Right renal pelvis (tissue), 4 donors: ENCODE measurements at regions not wholly inside any gene's neighbourhood (a gene's known extent, or its start where the extent isn't known, plus 50 kb on each side); places are given as distances from the start of the nearest gene placed in this dataset.
"Not testable (repeated sequence)": the region's sequence is repeated elsewhere in the genome, so short reads cannot be mapped to it uniquely, and the experiment has no call there.

Source experiments
- DNase-seq, 4 donors: peaks; one replicate each; pipeline ENCODE4 v3.0.0-alpha.2; 2013; ENCODE audit warnings: low read depth in 4 of 4, low spot score in 3 of 4, missing footprints in 1 of 4

GRCh38 chr9:85487872-85488271, 253.9 kb downstream of the AGTPBP1 start:
- DNase-seq, result no peak

GRCh38 chr9:85484235-85484634, 257.5 kb downstream of the AGTPBP1 start:
- no peak for DNase-seq

GRCh38 chr9:85483208-85483607, 258.5 kb downstream of the AGTPBP1 start:
- DNase-seq, result peak in 3 of 4 donors; percentile 1 to 12 (median 3)

- no peak for DNase-seq
Observed at GRCh38 chr9:85479305-85479704, 262.4 kb downstream of the AGTPBP1 start.

GRCh38 chr9:85478847-85479246, 262.9 kb downstream of the AGTPBP1 start:
- DNase-seq, result no peak

- not testable (repeated sequence) for DNase-seq
Observed at GRCh38 chr9:85474896-85475295, 266.9 kb downstream of the AGTPBP1 start.

GRCh38 chr9:85471791-85472190, 270.0 kb downstream of the AGTPBP1 start:
- DNase-seq, result no peak

- DNase-seq, result no peak
Observed at GRCh38 chr9:85469041-85469440, 272.7 kb downstream of the AGTPBP1 start.

- no peak for DNase-seq
Observed at GRCh38 chr9:85466834-85467233, 274.9 kb downstream of the AGTPBP1 start.

- not testable (repeated sequence) for DNase-seq
Observed at GRCh38 chr9:85458114-85458864, 283.5 kb downstream of the AGTPBP1 start.

GRCh38 chr9:85453850-85454249, 287.9 kb downstream of the AGTPBP1 start:
- DNase-seq, result no peak

GRCh38 chr9:85452841-85453240, 288.9 kb downstream of the AGTPBP1 start:
- DNase-seq, result no peak

- DNase-seq, result no peak
Observed at GRCh38 chr9:85451680-85452079, 290.1 kb downstream of the AGTPBP1 start.

GRCh38 chr9:85445887-85446286, 295.9 kb downstream of the AGTPBP1 start:
- DNase-seq, result no peak

GRCh38 chr9:85444243-85444642, 297.5 kb downstream of the AGTPBP1 start:
- DNase-seq, result no peak

GRCh38 chr9:85443190-85443598, 298.6 kb downstream of the AGTPBP1 start:
- DNase-seq, result no peak

- no peak for DNase-seq
Observed at GRCh38 chr9:85439791-85440190, 302.0 kb downstream of the AGTPBP1 start.

GRCh38 chr9:85433956-85434355, 307.8 kb downstream of the AGTPBP1 start:
- DNase-seq, result not testable (repeated sequence)

- not testable (repeated sequence) for DNase-seq
Observed at GRCh38 chr9:85433551-85433950, 308.2 kb downstream of the AGTPBP1 start.

- DNase-seq, result no peak
Observed at GRCh38 chr9:85433046-85433445, 308.7 kb downstream of the AGTPBP1 start.

- no peak for DNase-seq
Observed at GRCh38 chr9:85432599-85432998, 309.2 kb downstream of the AGTPBP1 start.

- no peak for DNase-seq
Observed at GRCh38 chr9:85431339-85432102, 310.2 kb downstream of the AGTPBP1 start.
